ENCODE measurements at regions not wholly inside any gene's neighbourhood (a gene's known extent, or its start where the extent isn't known, plus 50 kb on each side); places are given as distances from the start of the nearest gene placed in this dataset.
A peak's percentile ranks its signal among the peaks of the same experiment; 100 is the strongest.
"Not testable (repeated sequence)": the region's sequence is repeated elsewhere in the genome, so short reads cannot be mapped to it uniquely, and the experiment has no call there.

GRCh38 chr1:73245196-73245595, 952.8 kb downstream of the LRRIQ3 start:
- not testable (repeated sequence) for ATAC-seq, H3K4me3 Mint-ChIP-seq

GRCh38 chr1:73218995-73219546, 936.7 kb upstream of the NEGR1 start:
- no peaks in the 10 kb centered on the region for H3K4me1 Mint-ChIP-seq (ENCODE audit: low read depth in 2 of 2)
- ATAC-seq (no peak), DNase-seq (ENCODE audit: low spot score) (no peak)
- no peak overlapping the region for H3K4me3 Mint-ChIP-seq
- no peak overlapping the region for H3K27ac Mint-ChIP-seq
- H3K9me3 Mint-ChIP-seq, result peaks cover 19% of the 10 kb centered on the region
- peaks cover 6% of the 10 kb centered on the region for H3K36me3 Mint-ChIP-seq
- no peaks in the 10 kb centered on the region for H3K27me3 Mint-ChIP-seq

More at GRCh38 chr1:73245196-73245595, 952.8 kb downstream of the LRRIQ3 start:
- DNase-seq (ENCODE audit: low spot score); H3K4me1 Mint-ChIP-seq (ENCODE audit: low read depth in 2 of 2); H3K27ac Mint-ChIP-seq; H3K36me3 Mint-ChIP-seq; H3K27me3 Mint-ChIP-seq: not testable (repeated sequence)
- peaks cover 16% of the 10 kb centered on the region for H3K9me3 Mint-ChIP-seq

- no peaks in the 10 kb centered on the region for H3K4me1 Mint-ChIP-seq (ENCODE audit: low read depth in 2 of 2)
- H3K4me3 Mint-ChIP-seq, result no peak overlapping the region
- peaks cover 4% of the 10 kb centered on the region for H3K36me3 Mint-ChIP-seq
- DNase-seq (ENCODE audit: low spot score), result no peak
- ATAC-seq, result peak in 1 of 2 donors; percentile 13
- H3K27me3 Mint-ChIP-seq, result no peaks in the 10 kb centered on the region
- no peak overlapping the region for H3K27ac Mint-ChIP-seq
- peaks cover 29% of the 10 kb centered on the region for H3K9me3 Mint-ChIP-seq
Measured at GRCh38 chr1:73205294-73205973, 923.1 kb upstream of the NEGR1 start.

DNA sequence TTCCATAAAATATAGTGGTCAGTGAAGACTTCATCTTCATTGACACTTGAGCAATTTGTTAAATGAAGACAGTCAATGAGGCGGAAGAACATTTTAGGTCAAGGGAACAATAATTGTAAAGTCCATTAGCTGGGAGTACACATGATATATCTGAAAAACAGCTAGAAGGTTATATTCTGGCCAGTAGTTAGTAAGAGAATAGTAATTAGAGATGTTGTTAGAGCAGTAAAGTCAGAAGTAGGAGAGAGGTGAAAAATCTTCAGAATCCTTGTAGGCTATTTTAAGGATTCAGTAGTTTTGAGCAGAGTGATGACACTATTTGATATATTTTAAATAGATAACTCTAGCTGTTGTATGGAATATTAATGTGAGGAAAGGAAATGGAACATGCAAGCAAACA, 915.6 kb upstream of the NEGR1 start:
- H3K27me3 Mint-ChIP-seq, result no peaks in the 10 kb centered on the region
- no peak for ATAC-seq
- H3K27ac Mint-ChIP-seq, result no peak overlapping the region

DNA sequence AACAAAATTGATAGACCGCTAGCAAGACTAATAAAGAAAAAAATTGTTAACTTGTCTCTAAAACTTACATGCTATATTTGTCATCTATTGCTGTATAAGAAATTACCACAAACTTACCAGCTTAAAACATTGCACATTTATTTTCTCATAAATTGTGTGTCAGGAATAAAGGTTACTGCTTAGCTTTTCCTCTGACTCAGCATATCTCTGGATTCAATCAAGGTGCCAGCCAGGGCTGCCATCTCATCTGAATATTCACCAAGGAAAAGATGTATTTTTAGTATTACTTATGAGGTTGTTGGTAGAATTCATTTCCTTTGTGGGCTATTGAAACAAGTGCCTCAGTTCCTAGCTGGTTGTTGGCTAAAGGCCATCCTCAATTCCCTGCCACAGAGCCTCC, 912.6 kb upstream of the NEGR1 start:
- Mint-ChIP-seq H3K27ac (no peak overlapping the region), H3K9me3 (peaks cover 6% of the 10 kb centered on the region)

More for the DNA sequence above, 915.6 kb upstream of the NEGR1 start:
- Mint-ChIP-seq H3K36me3 (no peaks in the 10 kb centered on the region), H3K9me3 (peaks cover 13% of the 10 kb centered on the region), H3K4me1 (ENCODE audit: low read depth in 2 of 2) (no peaks in the 10 kb centered on the region), H3K4me3 (no peak overlapping the region)
- no peak for DNase-seq (ENCODE audit: low spot score)

DNA sequence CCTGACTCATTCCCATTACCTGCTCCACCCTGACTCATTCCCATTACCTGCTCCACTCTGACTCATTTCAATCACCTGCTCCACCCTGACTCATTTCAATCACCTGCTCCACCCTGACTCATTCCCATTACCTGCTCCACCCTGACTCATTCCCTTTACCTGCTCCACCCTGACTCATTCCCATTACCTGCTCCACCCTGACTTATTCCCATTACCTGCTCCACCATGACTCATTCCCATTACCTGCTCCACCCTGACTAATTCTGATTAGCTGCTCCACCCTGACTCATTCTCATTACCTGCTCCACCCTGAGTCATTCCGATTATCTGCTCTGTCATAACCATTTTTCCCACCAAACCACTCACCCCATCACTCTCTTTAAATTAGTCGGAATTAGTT, 901.2 kb upstream of the NEGR1 start:
- not testable (repeated sequence) for H3K27me3 Mint-ChIP-seq; H3K36me3 Mint-ChIP-seq; DNase-seq (ENCODE audit: low spot score); H3K4me3 Mint-ChIP-seq; H3K4me1 Mint-ChIP-seq (ENCODE audit: low read depth in 2 of 2); ATAC-seq; H3K27ac Mint-ChIP-seq
- peaks cover 22% of the 10 kb centered on the region for H3K9me3 Mint-ChIP-seq

More for the DNA sequence above, 912.6 kb upstream of the NEGR1 start:
- Mint-ChIP-seq H3K4me1 (ENCODE audit: low read depth in 2 of 2) (no peaks in the 10 kb centered on the region), H3K36me3 (no peaks in the 10 kb centered on the region), H3K27me3 (no peaks in the 10 kb centered on the region), H3K4me3 (no peak overlapping the region)
- no peak for DNase-seq (ENCODE audit: low spot score)
- ATAC-seq, result no peak

GRCh38 chr1:73181190-73181540, 898.8 kb upstream of the NEGR1 start:
- Mint-ChIP-seq H3K27ac (no peak overlapping the region), H3K4me1 (ENCODE audit: low read depth in 2 of 2) (no peaks in the 10 kb centered on the region), H3K27me3 (no peaks in the 10 kb centered on the region), H3K4me3 (no peak overlapping the region), H3K36me3 (no peaks in the 10 kb centered on the region), H3K9me3 (peaks cover 21% of the 10 kb centered on the region)
- DNase-seq (ENCODE audit: low spot score) (no peak), ATAC-seq (no peak)

GRCh38 chr1:73180397-73181189, 898.3 kb upstream of the NEGR1 start:
- no peak for DNase-seq (ENCODE audit: low spot score)
- ATAC-seq, result no peak
- Mint-ChIP-seq H3K36me3 (no peaks in the 10 kb centered on the region), H3K4me3 (no peak overlapping the region), H3K27ac (no peak overlapping the region), H3K9me3 (peaks cover 22% of the 10 kb centered on the region), H3K4me1 (ENCODE audit: low read depth in 2 of 2) (no peaks in the 10 kb centered on the region), H3K27me3 (no peaks in the 10 kb centered on the region)

DNA sequence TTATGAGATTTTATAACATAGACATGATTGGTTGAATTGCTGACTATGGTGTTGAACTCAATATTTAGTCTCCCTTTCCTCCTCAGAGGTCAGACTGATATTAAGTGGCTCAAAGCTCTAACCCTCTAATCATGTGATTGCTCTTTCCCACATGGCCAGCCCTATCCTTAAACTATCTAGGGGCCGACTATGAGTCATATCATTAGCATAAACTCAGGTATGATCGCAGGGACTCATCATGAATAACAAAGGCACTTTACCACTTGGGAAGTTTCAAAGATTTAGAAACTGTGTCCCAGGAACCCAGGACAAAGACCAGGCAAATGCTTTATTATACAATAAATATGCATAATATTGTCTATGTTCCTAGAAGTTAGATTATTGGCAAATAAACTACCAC, 894.6 kb upstream of the NEGR1 start:
- H3K27me3 Mint-ChIP-seq, result no peaks in the 10 kb centered on the region

GRCh38 chr1:73167009-73167657, 884.8 kb upstream of the NEGR1 start:
- ATAC-seq, result no peak
- H3K9me3 Mint-ChIP-seq, result peaks cover 14% of the 10 kb centered on the region
- no peak overlapping the region for H3K27ac Mint-ChIP-seq
- DNase-seq (ENCODE audit: low spot score), result no peak
- H3K36me3 Mint-ChIP-seq, result no peaks in the 10 kb centered on the region
- H3K4me3 Mint-ChIP-seq, result no peak overlapping the region
- no peaks in the 10 kb centered on the region for H3K4me1 Mint-ChIP-seq (ENCODE audit: low read depth in 2 of 2)
- no peaks in the 10 kb centered on the region for H3K27me3 Mint-ChIP-seq

More for the DNA sequence above, 894.6 kb upstream of the NEGR1 start:
- ATAC-seq, result no peak
- peaks cover 15% of the 10 kb centered on the region for H3K9me3 Mint-ChIP-seq
- H3K4me3 Mint-ChIP-seq, result no peak overlapping the region
- DNase-seq (ENCODE audit: low spot score), result no peak
- H3K4me1 Mint-ChIP-seq (ENCODE audit: low read depth in 2 of 2), result no peaks in the 10 kb centered on the region
- no peaks in the 10 kb centered on the region for H3K36me3 Mint-ChIP-seq
- H3K27ac Mint-ChIP-seq, result no peak overlapping the region

GRCh38 chr1:73162564-73162963, 880.2 kb upstream of the NEGR1 start:
- H3K9me3 Mint-ChIP-seq, result peaks cover 12% of the 10 kb centered on the region
- no peaks in the 10 kb centered on the region for H3K4me1 Mint-ChIP-seq (ENCODE audit: low read depth in 2 of 2)
- H3K36me3 Mint-ChIP-seq, result no peaks in the 10 kb centered on the region
- H3K27me3 Mint-ChIP-seq, result no peaks in the 10 kb centered on the region
- no peak for ATAC-seq
- no peak overlapping the region for H3K27ac Mint-ChIP-seq
- DNase-seq (ENCODE audit: low spot score), result no peak
- H3K4me3 Mint-ChIP-seq, result no peak overlapping the region

DNA sequence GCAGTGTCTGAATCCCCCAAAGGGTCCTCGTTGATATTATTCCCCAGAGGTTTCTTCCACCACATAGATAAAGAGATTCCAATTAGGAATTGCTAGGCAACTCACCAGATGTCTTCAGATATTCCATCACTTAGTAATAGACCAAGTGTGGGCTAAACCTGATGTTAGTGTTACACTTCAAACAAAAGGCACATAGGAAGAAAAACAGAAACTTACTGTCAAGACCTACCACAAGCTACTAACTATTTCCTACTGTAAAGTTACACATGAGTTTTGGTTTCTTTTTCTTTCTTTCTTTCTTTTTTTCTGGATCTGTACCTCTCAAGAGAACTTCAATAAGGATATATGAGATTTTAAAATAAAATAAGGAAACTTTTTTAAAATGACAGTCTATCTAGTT, 879.1 kb upstream of the NEGR1 start:
- DNase-seq (ENCODE audit: low spot score), result no peak
- no peak overlapping the region for H3K27ac Mint-ChIP-seq
- no peaks in the 10 kb centered on the region for H3K4me1 Mint-ChIP-seq (ENCODE audit: low read depth in 2 of 2)
- peaks cover 5% of the 10 kb centered on the region for H3K9me3 Mint-ChIP-seq
- no peak for ATAC-seq
- no peak overlapping the region for H3K4me3 Mint-ChIP-seq
- no peaks in the 10 kb centered on the region for H3K27me3 Mint-ChIP-seq
- H3K36me3 Mint-ChIP-seq, result no peaks in the 10 kb centered on the region

GRCh38 chr1:73160759-73161158, 878.4 kb upstream of the NEGR1 start:
- Mint-ChIP-seq H3K4me1 (ENCODE audit: low read depth in 2 of 2) (no peaks in the 10 kb centered on the region), H3K4me3 (no peak overlapping the region), H3K27me3 (no peaks in the 10 kb centered on the region), H3K9me3 (peaks cover 5% of the 10 kb centered on the region), H3K27ac (no peak overlapping the region), H3K36me3 (no peaks in the 10 kb centered on the region)
- no peak for ATAC-seq
- no peak for DNase-seq (ENCODE audit: low spot score)

GRCh38 chr1:73144311-73144710, 862.0 kb upstream of the NEGR1 start:
- no peak for ATAC-seq

More at GRCh38 chr1:73144311-73144710, 862.0 kb upstream of the NEGR1 start:
- Mint-ChIP-seq H3K4me1 (ENCODE audit: low read depth in 2 of 2) (no peaks in the 10 kb centered on the region), H3K36me3 (peaks cover 10% of the 10 kb centered on the region), H3K9me3 (peaks cover 28% of the 10 kb centered on the region), H3K4me3 (no peak overlapping the region), H3K27ac (no peak overlapping the region), H3K27me3 (no peaks in the 10 kb centered on the region)
- no peak for DNase-seq (ENCODE audit: low spot score)

Measured in natural killer cell treated with Interleukin-12 subunit alpha and Interleukin-12 subunit beta and Interleukin-15 and Interleukin-18, amount 100 ng/mL, for 72 hours (primary cell).